Astrocyte (in vitro differentiated cells and primary cell): ENCODE measurements at regions not wholly inside any gene's neighbourhood (a gene's known extent, or its start where the extent isn't known, plus 50 kb on each side); places are given as distances from the start of the nearest gene placed in this dataset.

Experiments
- CTCF ChIP-seq: IDR thresholded peaks from 2 replicates; pipeline ENCODE4 v1.5.1; 2011; ENCODE audit warnings: low read depth, mild to moderate bottlenecking, inconsistent platforms, low read length, moderate library complexity; ENCODE audit not compliant: insufficient read depth
- EZH2 ChIP-seq: IDR thresholded peaks from 2 replicates; pipeline ENCODE4 v1.6.1; 2012; ENCODE audit warnings: mild to moderate bottlenecking, low read length, inconsistent platforms; ENCODE audit not compliant: insufficient read depth

- TF ChIP-seq CTCF (no peak), EZH2 (no peak)
These were observed 80.4 kb upstream of the WSCD2 start for GRCh38 chr12:108048686-108049085.
